ENCODE measurements at regions not wholly inside any gene's neighbourhood (a gene's known extent, or its start where the extent isn't known, plus 50 kb on each side); places are given as distances from the start of the nearest gene placed in this dataset.

- no peak overlapping the region for H3K9ac ChIP-seq (ENCODE audit: insufficient read depth in 1 of 2, low read length in 2 of 2)
- no peak overlapping the region for H3K27ac ChIP-seq (ENCODE audit: low read depth in 1 of 2, low read length in 1 of 2)
- H3K9me3 ChIP-seq (ENCODE audit: control insufficient read depth in 4 of 4, insufficient read depth in 3 of 4, low read length in 3 of 4): peaks cover 0 to 2% (median 0%) of the 10 kb centered on the region in 4 donors
- H3K4me1 ChIP-seq (ENCODE audit: control insufficient read depth in 5 of 5, insufficient read depth in 5 of 5, low read length in 5 of 5): no peaks in the 10 kb centered on the region
- WGBS, 2 donors: 67 to 83% methylated on average over 3 of the region's 3 CpGs
- no peaks in the 10 kb centered on the region for H3K27me3 ChIP-seq (ENCODE audit: control insufficient read depth in 3 of 3, insufficient read depth in 3 of 3, low read length in 2 of 3)
- no peak for DNase-seq
- ATAC-seq (ENCODE audit: insufficient read depth, low FRiP score): no peak
- no peak for TF ChIP-seq CTCF (IDR thresholded peaks at IDR 0.05; ENCODE audit: control extremely low read depth, extremely low read depth)
- no peaks in the 10 kb centered on the region for H3K36me3 ChIP-seq (ENCODE audit: control insufficient read depth in 4 of 4, insufficient read depth in 4 of 4, low read length in 4 of 4)
- no peak overlapping the region for H3K4me3 ChIP-seq
Measured at GRCh38 chr15:26214290-26214689, 351.2 kb upstream of the ATP10A start.

DNA sequence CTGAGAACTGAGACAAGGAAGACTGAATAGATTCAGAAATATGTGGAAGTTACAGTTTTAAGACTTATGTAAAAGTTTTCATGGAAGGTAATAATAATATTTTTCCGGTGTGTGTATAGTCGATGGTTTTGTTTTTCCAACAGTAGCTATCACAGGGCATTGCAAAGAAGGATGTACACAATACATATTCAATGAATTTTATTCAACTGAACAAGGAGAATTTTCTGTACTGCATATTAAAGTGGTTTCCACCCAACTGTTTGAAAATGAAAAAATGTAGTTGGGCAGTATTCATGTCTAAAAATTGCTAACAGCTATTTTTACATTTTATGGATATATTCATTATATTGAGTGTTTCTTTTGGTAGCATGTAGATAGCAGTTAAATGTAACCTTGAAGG, 350.3 kb upstream of the ATP10A start:
- no peaks in the 10 kb centered on the region for H3K36me3 ChIP-seq (ENCODE audit: control insufficient read depth in 4 of 4, insufficient read depth in 4 of 4, low read length in 4 of 4)
- H3K9ac ChIP-seq (ENCODE audit: insufficient read depth in 1 of 2, low read length in 2 of 2): no peak overlapping the region
- ATAC-seq (ENCODE audit: insufficient read depth, low FRiP score) (no peak), DNase-seq (no peak)
- TF ChIP-seq CTCF (IDR thresholded peaks at IDR 0.05; ENCODE audit: control extremely low read depth, extremely low read depth): no peak
- H3K4me3 ChIP-seq: no peak overlapping the region
- no peaks in the 10 kb centered on the region for H3K27me3 ChIP-seq (ENCODE audit: control insufficient read depth in 3 of 3, insufficient read depth in 3 of 3, low read length in 2 of 3)
- peaks cover 0 to 2% (median 0%) of the 10 kb centered on the region in 4 donors for H3K9me3 ChIP-seq (ENCODE audit: control insufficient read depth in 4 of 4, insufficient read depth in 3 of 4, low read length in 3 of 4)
- no peaks in the 10 kb centered on the region for H3K4me1 ChIP-seq (ENCODE audit: control insufficient read depth in 5 of 5, insufficient read depth in 5 of 5, low read length in 5 of 5)
- WGBS, 2 donors: 83 to 89% methylated on average over 2 of the region's 2 CpGs
- no peak overlapping the region for H3K27ac ChIP-seq (ENCODE audit: low read depth in 1 of 2, low read length in 1 of 2)

DNA sequence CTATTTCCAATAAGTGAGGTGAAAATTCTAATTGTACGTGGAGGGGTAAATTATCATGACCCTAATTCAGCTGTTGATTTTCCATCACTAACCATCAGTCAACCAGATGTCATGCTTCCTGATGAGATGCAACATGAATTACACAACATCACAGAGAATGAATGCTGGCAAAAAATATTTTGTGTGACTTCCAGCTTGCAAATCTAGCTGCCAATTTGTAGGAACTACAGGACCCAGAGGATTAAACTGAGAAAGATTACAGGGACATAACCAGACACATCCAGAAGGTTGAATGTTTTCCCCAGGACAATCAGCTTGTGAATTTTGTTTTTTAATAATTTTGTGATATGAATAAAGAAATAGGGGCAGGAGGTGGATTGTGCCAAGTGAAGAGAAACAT, 349.0 kb upstream of the ATP10A start:
- no peak overlapping the region for H3K9ac ChIP-seq (ENCODE audit: insufficient read depth in 1 of 2, low read length in 2 of 2)
- H3K4me3 ChIP-seq: no peak overlapping the region
- H3K36me3 ChIP-seq (ENCODE audit: control insufficient read depth in 4 of 4, insufficient read depth in 4 of 4, low read length in 4 of 4): no peaks in the 10 kb centered on the region
- no peak for TF ChIP-seq CTCF (IDR thresholded peaks at IDR 0.05; ENCODE audit: control extremely low read depth, extremely low read depth)
- H3K27ac ChIP-seq (ENCODE audit: low read depth in 1 of 2, low read length in 1 of 2): no peak overlapping the region
- no peaks in the 10 kb centered on the region for H3K4me1 ChIP-seq (ENCODE audit: control insufficient read depth in 5 of 5, insufficient read depth in 5 of 5, low read length in 5 of 5)
- no peaks in the 10 kb centered on the region for H3K9me3 ChIP-seq (ENCODE audit: control insufficient read depth in 4 of 4, insufficient read depth in 3 of 4, low read length in 3 of 4)
- WGBS, 2 donors: 83% methylated on average over 1 of the region's 1 CpG
- H3K27me3 ChIP-seq (ENCODE audit: control insufficient read depth in 3 of 3, insufficient read depth in 3 of 3, low read length in 2 of 3): no peaks in the 10 kb centered on the region
- ATAC-seq (ENCODE audit: insufficient read depth, low FRiP score): no peak
- DNase-seq: no peak

DNA sequence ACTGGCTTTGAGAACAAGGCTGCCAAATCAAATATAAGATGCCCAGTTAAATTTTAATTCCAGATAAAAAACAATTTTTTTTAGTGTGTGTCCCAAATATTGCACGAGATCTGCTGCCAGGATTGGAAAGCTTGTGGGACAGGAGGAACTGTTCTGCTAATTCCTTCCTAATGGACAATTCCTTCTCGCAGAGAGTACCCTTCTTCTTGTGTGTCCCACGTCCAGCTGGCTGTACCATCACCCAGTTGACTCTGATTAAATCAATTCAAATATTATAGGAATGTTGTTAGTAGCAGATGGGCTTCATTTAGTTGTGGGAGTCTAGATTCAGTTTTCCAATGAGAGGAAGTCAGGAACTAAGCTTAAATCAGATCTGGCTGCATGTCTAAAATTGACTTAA, 347.9 kb upstream of the ATP10A start:
- Histone ChIP-seq H3K4me1 (ENCODE audit: control insufficient read depth in 5 of 5, insufficient read depth in 5 of 5, low read length in 5 of 5) (no peaks in the 10 kb centered on the region), H3K27me3 (ENCODE audit: control insufficient read depth in 3 of 3, insufficient read depth in 3 of 3, low read length in 2 of 3) (no peaks in the 10 kb centered on the region), H3K36me3 (ENCODE audit: control insufficient read depth in 4 of 4, insufficient read depth in 4 of 4, low read length in 4 of 4) (no peaks in the 10 kb centered on the region), H3K4me3 (no peak overlapping the region), H3K9me3 (ENCODE audit: control insufficient read depth in 4 of 4, insufficient read depth in 3 of 4, low read length in 3 of 4) (no peaks in the 10 kb centered on the region), H3K27ac (ENCODE audit: low read depth in 1 of 2, low read length in 1 of 2) (no peak overlapping the region), H3K9ac (ENCODE audit: insufficient read depth in 1 of 2, low read length in 2 of 2) (no peak overlapping the region)
- 57 to 58% methylated on average over 3 of the region's 3 CpGs for WGBS, 2 donors
- ATAC-seq (ENCODE audit: insufficient read depth, low FRiP score) (no peak), DNase-seq (no peak)
- no peak for TF ChIP-seq CTCF (IDR thresholded peaks at IDR 0.05; ENCODE audit: control extremely low read depth, extremely low read depth)

Data from lung (tissue), 11 donors.